GM12875 (cell line): ENCODE measurements at regions not wholly inside any gene's neighbourhood (a gene's known extent, or its start where the extent isn't known, plus 50 kb on each side); places are given as distances from the start of the nearest gene placed in this dataset.

ENCODE experiments used
- H3K4me3 ChIP-seq: one replicate; pipeline ENCODE4 v1.5.1; 2011; ENCODE audit warnings: low read depth, low read length, control low read depth
- CTCF ChIP-seq: IDR thresholded peaks from 2 replicates; pipeline ENCODE4 v1.5.1; 2011; ENCODE audit warnings: low read depth, mild to moderate bottlenecking, control low read depth, inconsistent platforms, low read length, moderate library complexity, borderline replicate concordance; ENCODE audit not compliant: insufficient read depth

DNA sequence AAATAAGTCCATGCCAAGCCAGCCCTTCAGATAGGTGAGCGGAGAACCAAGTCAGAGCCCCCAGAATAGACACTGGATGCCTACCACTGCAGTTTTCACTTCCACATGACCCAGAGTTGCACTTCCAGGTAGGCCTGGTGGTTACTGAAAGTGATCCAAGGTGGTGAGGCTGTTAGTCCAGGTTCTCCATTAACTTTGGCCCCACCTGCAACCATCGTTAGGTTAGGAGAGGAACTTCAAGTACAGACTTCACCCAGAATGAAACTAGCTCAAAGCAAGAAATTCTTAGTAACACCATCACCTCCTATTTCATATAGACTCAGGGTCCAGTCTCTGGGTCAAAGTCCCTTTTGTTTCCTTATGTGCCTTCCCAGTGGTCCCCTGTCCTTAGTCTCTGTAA lies 293.1 kb upstream of the ID2 start:
- no peak overlapping the region for H3K4me3 ChIP-seq

GRCh38 chr2:8389431-8390108 lies 292.3 kb upstream of the ID2 start:
- H3K4me3 ChIP-seq = no peak overlapping the region
- no peak for TF ChIP-seq CTCF

More for the DNA sequence above, 293.1 kb upstream of the ID2 start:
- no peak for TF ChIP-seq CTCF

- no peak overlapping the region for H3K4me3 ChIP-seq
- no peak for TF ChIP-seq CTCF
These were observed 290.7 kb upstream of the ID2 start for GRCh38 chr2:8391126-8391525.

DNA sequence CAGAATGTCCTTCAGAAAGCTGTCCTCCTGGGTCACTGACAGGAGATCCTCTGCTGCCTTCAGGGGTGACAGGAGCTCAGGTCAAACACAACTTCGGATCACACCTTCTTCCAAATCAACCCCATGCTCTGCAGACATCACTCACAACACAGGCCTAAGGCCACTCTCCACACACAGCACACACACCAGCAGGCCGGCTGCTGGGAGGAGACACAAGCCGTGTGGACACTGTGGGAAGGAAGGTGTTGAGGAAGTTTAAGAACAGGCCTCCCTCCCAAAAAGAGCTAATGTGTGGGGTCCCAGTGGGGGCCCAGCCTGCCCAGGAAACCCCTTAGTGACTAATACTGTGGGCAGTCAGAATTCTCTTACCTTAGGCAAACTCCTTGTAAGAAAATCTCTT lies 290.3 kb upstream of the ID2 start:
- H3K4me3 ChIP-seq = no peak overlapping the region

GRCh38 chr2:8392098-8392866 lies 289.6 kb upstream of the ID2 start:
- H3K4me3 ChIP-seq = no peak overlapping the region
- no peak for TF ChIP-seq CTCF

More for the DNA sequence above, 290.3 kb upstream of the ID2 start:
- no peak for TF ChIP-seq CTCF

DNA sequence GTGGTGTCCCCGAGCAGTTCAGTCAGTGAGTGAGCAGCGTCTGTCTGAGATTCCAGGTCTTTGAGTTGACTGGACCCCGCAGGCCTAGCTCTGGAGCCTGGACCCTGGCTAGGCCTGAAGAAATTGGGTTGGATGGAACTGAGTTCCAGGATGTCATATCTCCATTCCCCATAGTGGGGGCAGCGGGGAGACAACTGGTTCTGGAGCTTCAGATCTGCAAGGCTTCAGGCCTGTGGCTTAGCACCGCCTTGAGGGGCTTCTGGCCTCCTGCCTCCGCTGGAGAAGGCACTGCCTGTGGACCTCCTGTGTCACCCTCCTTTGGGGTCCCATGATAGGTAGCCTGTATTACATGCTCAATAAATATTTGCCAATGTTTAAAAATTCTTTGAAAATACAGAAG lies 288.4 kb upstream of the ID2 start:
- no peak for TF ChIP-seq CTCF

GRCh38 chr2:8394131-8394530 lies 287.7 kb upstream of the ID2 start:
- H3K4me3 ChIP-seq = no peak overlapping the region
- TF ChIP-seq CTCF = no peak

More for the DNA sequence above, 288.4 kb upstream of the ID2 start:
- no peak overlapping the region for H3K4me3 ChIP-seq
